ENCODE measurements at regions not wholly inside any gene's neighbourhood (a gene's known extent, or its start where the extent isn't known, plus 50 kb on each side); places are given as distances from the start of the nearest gene placed in this dataset.
"Not testable (repeated sequence)": the region's sequence is repeated elsewhere in the genome, so short reads cannot be mapped to it uniquely, and the experiment has no call there.

GRCh38 chr5:171724468-171725204, 61.0 kb upstream of the SMIM23 start:
- DNase-seq: no peak

GRCh38 chr5:171725205-171725601, 60.4 kb upstream of the SMIM23 start:
- DNase-seq: no peak

- not testable (repeated sequence) for DNase-seq
These were observed 58.8 kb upstream of the SMIM23 start for GRCh38 chr5:171726819-171727218.

- no peak for DNase-seq
These were observed 56.9 kb upstream of the SMIM23 start for GRCh38 chr5:171728686-171729085.
